Endothelial cell of umbilical vein (primary cell): ENCODE measurements at regions not wholly inside any gene's neighbourhood (a gene's known extent, or its start where the extent isn't known, plus 50 kb on each side); places are given as distances from the start of the nearest gene placed in this dataset.

ENCODE experiments used
- BruUV-seq: library from RNA; stranded (reverse); fragments of 400-500 nt; replicated peaks from 2 replicates; lab custom pipeline; 2021; lab: Mats Ljungman, UMichigan
- CTCF ChIA-PET: fragments of 300-600, 350-600 bp; sonication (Branson Sonifier 250); formaldehyde crosslinking; loops from one replicate; lab custom pipeline; 2021; ENCODE audit warnings: antibody characterized with exemption, inconsistent platforms; lab: Charles Lee
- POLR2A ChIA-PET: fragments of 300-600, 350-600 bp; sonication (Branson Sonifier 250); formaldehyde crosslinking; loops from one replicate; lab custom pipeline; 2021; ENCODE audit warnings: antibody characterized with exemption, inconsistent platforms; lab: Charles Lee
- DNase-seq: peaks from one replicate; pipeline ENCODE4 v3.0.0-alpha.2; 2011; ENCODE audit warnings: low read depth, low spot score
- FAIRE-seq: peaks from 2 replicates; lab custom pipeline; 2011; peaks lifted over from hg19 to GRCh38; lab: Jason Lieb, UNC
- H2AFZ ChIP-seq: 2 replicates; pipeline ENCODE4 v1.6.0; 2012; ENCODE audit warnings: low read depth, low read length, control low read depth, inconsistent platforms
- H3K27ac ChIP-seq: 2 replicates; pipeline ENCODE4 v1.5.1; 2011; ENCODE audit warnings: low read depth, mild to moderate bottlenecking, control low read depth, low read length, moderate library complexity; ENCODE audit not compliant: insufficient read depth
- H3K27me3 ChIP-seq, 2 experiments: 2 replicates each; pipeline versions ENCODE4 v1.6.0 to v1.6.1; 2011; ENCODE audit warnings: low read length in 2 of 2, mixed read lengths in 1 of 2; ENCODE audit not compliant: control insufficient read depth in 2 of 2, insufficient read depth in 2 of 2
- H3K36me3 ChIP-seq, 2 experiments: 2 replicates in 1 of 2; 3 replicates in 1 of 2; pipeline ENCODE4 v1.5.1; 2011; ENCODE audit warnings: low read length in 2 of 2, mild to moderate bottlenecking in 1 of 2, moderate library complexity in 1 of 2; ENCODE audit not compliant: control insufficient read depth in 2 of 2, insufficient read depth in 2 of 2; ENCODE audit errors: extremely low read depth in 1 of 2
- H3K4me1 ChIP-seq: 3 replicates; pipeline ENCODE4 v1.5.1; 2011; ENCODE audit warnings: mild to moderate bottlenecking, low read length; ENCODE audit not compliant: control insufficient read depth, insufficient read depth; ENCODE audit errors: extremely low read depth
- H3K4me2 ChIP-seq: 2 replicates; pipeline ENCODE4 v1.6.1; 2011; ENCODE audit warnings: low read length, control low read depth, mixed read lengths; ENCODE audit not compliant: insufficient read depth
- H3K4me3 ChIP-seq, 3 experiments: fragments of 200-600 bp in 1 of 3; sonication (generic), shearing (Covaris generic) in 1 of 3; replicated peaks in 1 of 3; 2 replicates each; pipeline ENCODE4 v1.5.1; 2011 to 2016; ENCODE audit warnings: control low read depth in 3 of 3, low read length in 3 of 3, mild to moderate bottlenecking in 2 of 3, inconsistent platforms in 1 of 3, low read depth in 1 of 3, moderate library complexity in 1 of 3; ENCODE audit not compliant: insufficient read depth in 1 of 3
- H3K79me2 ChIP-seq: 2 replicates; pipeline ENCODE4 v1.6.0; 2012; ENCODE audit warnings: low read length, inconsistent platforms; ENCODE audit not compliant: control insufficient read depth, insufficient read depth
- H3K9ac ChIP-seq: replicated peaks from 2 replicates; pipeline ENCODE3; 2011; ENCODE audit warnings: low read length, control low read depth; ENCODE audit not compliant: insufficient read depth; ENCODE audit errors: extremely low read depth
- H3K9me1 ChIP-seq: replicated peaks from 3 replicates; pipeline ENCODE4 v1.6.0; 2011; ENCODE audit warnings: mild to moderate bottlenecking, low read length; ENCODE audit not compliant: control insufficient read depth, insufficient read depth; ENCODE audit errors: extremely low read depth
- H3K9me3 ChIP-seq: replicated peaks from 2 replicates; pipeline ENCODE4 v1.5.1; 2012; ENCODE audit warnings: low read length, inconsistent platforms; ENCODE audit not compliant: control insufficient read depth, insufficient read depth
- H4K20me1 ChIP-seq: replicated peaks from 2 replicates; pipeline ENCODE3; 2011; ENCODE audit warnings: mild to moderate bottlenecking, low read length; ENCODE audit not compliant: control insufficient read depth, insufficient read depth; ENCODE audit errors: extremely low read depth
- CTCF ChIP-seq, 2 donors: IDR thresholded peaks; 1 replicate in 1 of 2; 2 replicates in 1 of 2; pipeline ENCODE4 v1.5.1; 2011; ENCODE audit warnings: low read length in 2 of 2, mild to moderate bottlenecking in 2 of 2, moderate library complexity in 2 of 2, control low read depth in 1 of 2, inconsistent platforms in 1 of 2, low read depth in 1 of 2; ENCODE audit not compliant: insufficient read depth in 1 of 2; ENCODE audit errors: extremely low read depth in 1 of 2
- EZH2 ChIP-seq: IDR thresholded peaks from 2 replicates; pipeline ENCODE4 v1.6.1; 2012; ENCODE audit warnings: borderline replicate concordance, low read depth, mild to moderate bottlenecking, moderate library complexity, low read length, inconsistent platforms; ENCODE audit not compliant: severe bottlenecking
- FOS ChIP-seq: IDR thresholded peaks from 2 replicates; pipeline ENCODE4 v1.6.1; 2011; ENCODE audit warnings: mild to moderate bottlenecking, low read length, moderate library complexity, borderline replicate concordance; ENCODE audit not compliant: insufficient read depth
- GATA2 ChIP-seq: IDR thresholded peaks from 2 replicates; pipeline ENCODE4 v1.7.0; 2011; ENCODE audit warnings: low read depth, mild to moderate bottlenecking, moderate library complexity, mixed read lengths, low read length; ENCODE audit not compliant: insufficient read length, insufficient read depth
- JUN ChIP-seq: IDR thresholded peaks from 2 replicates; pipeline ENCODE4 v1.6.1; 2011; ENCODE audit warnings: borderline replicate concordance, low read depth; ENCODE audit not compliant: insufficient read length, insufficient read depth
- MYC ChIP-seq: IDR thresholded peaks from one replicate; pipeline ENCODE4 v1.6.1; 2011; ENCODE audit warnings: mild to moderate bottlenecking, low read depth, low read length
- POLR2AphosphoS5 ChIP-seq: IDR thresholded peaks from 2 replicates; pipeline ENCODE4 v1.6.1; 2012; ENCODE audit warnings: low read depth, mild to moderate bottlenecking, control low read depth, low read length, moderate library complexity; ENCODE audit not compliant: insufficient read depth
- dilution Hi-C: fragments of 300-500 bp; cut with MboI; formaldehyde crosslinking; loops from one replicate; pipeline ENCODE4 v1.15.0; 2019; ENCODE audit warnings: low sequenced_read_pairs; ENCODE audit not compliant: extremely low pct_ligation_motif_present
- intact Hi-C: fragments of 100-400 bp; cut with micrococcal nuclease; formaldehyde crosslinking; loops from one replicate; pipeline ENCODE4 v1.10.0; 2022
- TF ChIP-seq, protein P1 (sequence below): IDR thresholded peaks from 2 replicates; pipeline ENCODE4 v1.6.1; 2011; ENCODE audit not compliant: insufficient read depth, insufficient read length

- Histone ChIP-seq H3K9me3 (no peaks in the 10 kb centered on the region), H3K27ac (no peak overlapping the region), H3K9me1 (no peaks in the 10 kb centered on the region), H2AFZ (no peak overlapping the region), H3K4me2 (no peak overlapping the region), H4K20me1 (no peaks in the 10 kb centered on the region), H3K4me1 (peaks cover 10% of the 10 kb centered on the region), H3K36me3 (no peaks in the 10 kb centered on the region), H3K9ac (no peak overlapping the region), H3K4me3 (no peak overlapping the region), H3K27me3 (no peaks in the 10 kb centered on the region), H3K79me2 (no peaks in the 10 kb centered on the region)
- CTCF ChIA-PET = no interaction called here
- dilution Hi-C loops = no loop called here
- BruUV-seq = no TSS peak
- POLR2A ChIA-PET = no interaction called here
- TF ChIP-seq JUN (no peak), CTCF (IDR thresholded peaks at IDR 0.05; ENCODE audit: extremely low read depth in 1 of 2, insufficient read depth in 1 of 2, low read depth in 1 of 2, low read length in 2 of 2) (no peak), POLR2AphosphoS5 (no peak), FOS (no peak), MYC (no peak), GATA2 (no peak), EZH2 (no peak)
- TF ChIP-seq, protein P1, sequence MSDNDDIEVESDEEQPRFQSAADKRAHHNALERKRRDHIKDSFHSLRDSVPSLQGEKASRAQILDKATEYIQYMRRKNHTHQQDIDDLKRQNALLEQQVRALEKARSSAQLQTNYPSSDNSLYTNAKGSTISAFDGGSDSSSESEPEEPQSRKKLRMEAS = no peak
- FAIRE-seq (no peak), DNase-seq (no peak)
- intact Hi-C loops = no loop called here
Measured at GRCh38 chr6:48881551-48881950, 581.5 kb downstream of the MMUT start.
